ENCODE measurements at regions not wholly inside any gene's neighbourhood (a gene's known extent, or its start where the extent isn't known, plus 50 kb on each side); places are given as distances from the start of the nearest gene placed in this dataset.
"Not testable (repeated sequence)": the region's sequence is repeated elsewhere in the genome, so short reads cannot be mapped to it uniquely, and the experiment has no call there.

DNA sequence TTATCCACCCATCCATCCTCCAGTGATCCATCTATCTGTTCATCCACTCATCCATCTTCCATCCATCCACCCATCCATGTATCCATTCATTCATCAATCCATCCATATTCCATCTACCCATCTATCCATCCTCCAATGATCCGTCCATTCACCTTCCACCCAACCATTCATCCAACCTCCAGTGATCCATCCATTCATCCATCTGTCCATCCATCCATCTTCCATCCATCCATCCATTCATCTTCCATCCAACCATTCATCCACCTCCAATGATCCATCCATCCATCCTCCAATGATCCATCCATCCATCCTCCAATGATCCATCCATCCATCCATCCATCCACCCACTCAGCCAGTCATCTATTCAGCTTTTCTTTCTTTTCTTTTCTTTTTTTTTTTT lies 156.5 kb upstream of the WSCD1 start:
- DNase-seq: no peak

DNA sequence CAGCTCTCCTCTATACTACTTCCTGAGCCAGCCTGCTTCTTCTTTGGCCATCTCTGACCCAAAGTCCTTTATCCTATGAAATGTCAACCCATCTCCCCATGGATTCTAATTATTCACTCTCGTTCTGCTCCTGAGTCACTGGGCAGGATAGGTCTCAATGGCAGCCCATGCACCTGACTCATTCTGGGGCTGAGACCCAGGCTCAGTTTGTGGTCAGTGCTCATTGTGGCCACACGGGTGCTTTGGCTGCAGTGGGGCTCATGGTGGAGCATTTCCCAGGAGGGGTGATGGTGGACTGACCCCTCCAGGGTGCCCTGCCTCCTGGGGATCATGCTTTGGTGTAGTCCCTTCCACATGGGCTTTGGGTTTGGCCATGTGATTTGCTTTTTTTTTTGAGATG lies 154.8 kb upstream of the WSCD1 start:
- no peak for DNase-seq

DNA sequence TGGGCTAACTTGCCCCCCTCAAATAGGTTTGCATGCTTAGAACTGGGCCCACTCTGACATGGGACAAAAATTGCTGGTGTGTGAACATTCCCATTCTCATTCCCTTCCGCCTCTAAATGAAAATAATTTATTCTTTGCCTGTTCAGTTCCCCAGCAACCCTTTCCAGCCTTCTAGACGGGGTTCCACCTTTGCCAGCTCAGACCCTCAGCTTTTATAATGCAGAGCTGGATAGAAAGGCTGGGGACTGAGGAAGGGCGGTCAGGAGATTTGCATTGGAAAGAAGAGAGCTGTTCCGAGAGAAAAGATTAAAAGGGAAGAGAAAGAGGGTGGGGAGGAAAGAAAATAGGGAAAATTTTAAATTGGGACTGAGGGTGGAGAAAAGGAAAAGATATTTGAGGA lies 151.1 kb upstream of the WSCD1 start:
- no peak for DNase-seq

DNA sequence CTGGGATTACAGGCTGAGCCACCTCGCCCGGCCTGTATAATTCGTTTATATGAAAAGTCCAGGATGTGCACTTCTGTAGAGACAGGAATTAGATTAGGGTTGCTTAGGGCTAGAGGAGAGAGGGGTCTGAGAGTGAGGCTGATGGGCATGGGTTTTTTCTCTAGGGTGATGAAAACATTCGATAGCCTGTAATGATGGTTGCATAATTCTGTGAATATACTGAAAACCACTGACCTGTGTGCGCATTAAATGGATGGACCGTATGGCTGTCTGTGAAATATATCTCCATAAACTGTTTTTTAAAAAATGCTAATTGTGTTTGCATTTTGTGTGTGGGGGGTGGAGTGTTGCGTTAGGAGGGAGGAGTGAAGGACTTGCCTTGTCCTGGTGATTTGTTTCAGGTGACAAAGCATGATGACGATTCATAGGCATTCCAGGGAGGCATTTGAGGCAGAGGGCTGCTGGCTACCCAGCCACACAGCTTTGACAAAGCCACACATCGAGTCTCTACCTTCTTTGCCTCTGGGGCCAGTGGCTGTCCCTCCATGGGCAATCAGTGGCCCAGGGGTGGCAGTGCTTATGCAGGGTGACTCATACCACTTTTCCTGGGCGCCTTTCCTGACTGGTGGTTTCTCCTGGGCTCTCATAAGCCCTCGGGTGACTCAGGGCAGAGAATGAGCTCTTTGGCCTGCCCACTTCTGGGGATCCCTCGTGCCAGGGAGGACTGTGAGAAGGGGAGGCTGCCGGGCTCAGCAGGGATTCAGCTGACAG lies 148.5 kb upstream of the WSCD1 start:
- DNase-seq: no peak

DNA sequence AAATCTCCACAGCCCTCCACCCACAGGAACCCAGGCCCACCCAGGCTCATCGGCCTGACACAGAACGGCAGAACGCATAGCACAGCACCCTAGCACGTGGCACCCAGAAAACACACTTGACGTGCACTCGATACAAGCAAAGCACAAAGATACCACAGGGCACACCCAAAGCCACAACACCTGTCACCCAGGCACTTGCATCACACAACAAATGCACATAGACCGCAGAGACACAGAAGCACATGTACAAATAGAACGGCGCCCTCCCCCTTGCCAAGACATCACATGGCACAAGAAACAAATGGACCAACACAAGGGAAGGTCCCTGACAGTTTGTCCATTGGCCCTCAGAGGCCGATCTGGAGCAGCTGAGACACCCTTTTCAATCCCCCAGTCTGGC lies 147.7 kb upstream of the WSCD1 start:
- DNase-seq: no peak

DNA sequence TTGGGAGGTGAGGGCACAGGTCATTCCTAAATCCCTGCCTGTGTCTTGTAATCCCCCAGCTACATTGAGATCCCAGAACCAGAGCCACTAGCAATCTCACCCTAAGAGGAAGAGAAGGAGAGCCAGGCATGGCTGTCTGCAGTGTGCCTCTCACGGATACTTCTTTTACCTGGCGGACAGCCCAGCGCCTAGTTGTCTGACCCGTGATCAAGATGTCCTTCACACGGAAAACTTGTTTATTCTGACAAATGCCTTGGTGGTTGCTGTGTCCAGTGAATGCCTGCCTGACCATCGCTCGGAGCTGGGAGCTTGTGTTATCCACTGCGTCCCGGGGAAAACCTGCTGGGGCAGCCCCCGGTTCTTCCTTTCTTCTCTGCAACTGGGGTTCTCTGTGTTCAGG lies 140.5 kb upstream of the WSCD1 start:
- no peak for DNase-seq

DNA sequence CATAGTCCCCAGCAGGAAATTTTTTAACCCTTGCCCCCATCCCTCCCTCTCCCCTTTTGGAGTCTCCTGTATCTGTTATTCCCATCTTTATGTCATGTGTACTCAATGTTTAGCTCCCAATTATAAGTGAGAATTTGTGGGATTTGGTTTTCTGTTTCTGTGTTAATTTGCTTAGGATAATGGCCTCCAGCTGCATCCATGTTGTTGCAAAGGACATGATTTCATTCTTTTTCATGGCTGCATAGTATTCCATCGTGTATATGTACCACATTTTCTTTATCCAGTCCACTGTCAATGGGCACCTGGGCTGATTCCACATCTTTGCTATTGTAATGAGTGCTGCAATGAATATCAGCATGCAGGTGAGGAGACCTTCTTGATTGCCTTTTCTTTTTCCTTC lies 139.6 kb upstream of the WSCD1 start:
- not testable (repeated sequence) for DNase-seq

DNA sequence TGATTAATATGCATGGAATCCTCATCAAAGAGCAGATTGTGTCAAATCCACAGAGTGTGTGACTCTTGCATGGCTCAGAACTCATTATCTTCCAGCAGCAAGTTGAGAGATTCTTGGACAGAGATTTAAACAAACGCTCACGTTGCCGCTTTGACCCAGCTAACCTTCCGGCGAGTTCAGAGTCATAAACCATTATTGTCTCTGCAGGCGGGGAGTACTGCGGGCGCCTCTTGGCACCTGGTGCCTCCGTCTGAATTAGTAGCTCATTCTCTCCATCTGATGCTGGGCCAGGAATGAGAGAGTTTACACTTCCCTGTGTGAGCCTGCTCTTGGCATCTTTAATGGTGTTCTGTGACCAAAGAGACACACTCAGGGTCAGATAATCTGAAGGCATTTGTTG lies 138.6 kb upstream of the WSCD1 start:
- DNase-seq: no peak

DNA sequence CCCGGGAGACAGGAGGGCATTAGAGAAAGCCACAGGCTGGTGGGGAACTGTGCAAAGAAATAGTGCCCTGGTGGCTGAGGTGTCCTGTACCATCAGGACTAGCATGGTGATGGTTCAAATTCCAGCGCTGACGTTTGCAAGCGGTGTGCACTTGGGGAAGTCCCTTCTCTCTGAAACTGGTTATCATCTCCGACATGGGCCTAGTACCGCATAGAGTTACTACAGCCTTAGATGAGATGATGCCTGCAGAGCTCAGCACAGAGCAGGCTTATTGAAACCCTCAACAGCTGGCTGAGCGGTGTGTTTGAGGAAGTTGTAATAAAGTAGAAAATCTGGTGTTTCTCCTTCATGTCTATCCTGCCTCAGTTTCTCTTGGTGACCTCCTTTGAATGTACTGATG lies 136.7 kb upstream of the WSCD1 start:
- no peak for DNase-seq

DNA sequence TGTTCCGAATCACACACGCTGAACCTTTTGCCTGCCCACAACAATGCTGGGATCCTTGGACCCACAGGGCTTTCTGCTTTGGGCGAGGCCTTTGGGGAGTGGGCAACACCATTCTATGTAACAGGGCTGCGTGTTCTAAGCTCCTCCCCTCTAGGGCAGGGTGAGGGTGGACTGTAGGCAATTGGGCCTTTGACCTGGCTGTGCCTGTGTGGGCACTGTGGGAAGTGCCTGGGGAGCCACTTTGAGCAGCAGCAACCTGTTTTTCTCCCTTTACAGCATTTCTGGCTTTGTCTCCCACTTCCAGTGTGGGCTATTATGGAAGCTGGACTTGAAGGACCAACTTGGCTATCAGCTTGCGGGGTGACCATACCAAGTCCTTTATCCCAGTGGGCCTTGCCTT lies 128.9 kb upstream of the WSCD1 start:
- DNase-seq: no peak

DNA sequence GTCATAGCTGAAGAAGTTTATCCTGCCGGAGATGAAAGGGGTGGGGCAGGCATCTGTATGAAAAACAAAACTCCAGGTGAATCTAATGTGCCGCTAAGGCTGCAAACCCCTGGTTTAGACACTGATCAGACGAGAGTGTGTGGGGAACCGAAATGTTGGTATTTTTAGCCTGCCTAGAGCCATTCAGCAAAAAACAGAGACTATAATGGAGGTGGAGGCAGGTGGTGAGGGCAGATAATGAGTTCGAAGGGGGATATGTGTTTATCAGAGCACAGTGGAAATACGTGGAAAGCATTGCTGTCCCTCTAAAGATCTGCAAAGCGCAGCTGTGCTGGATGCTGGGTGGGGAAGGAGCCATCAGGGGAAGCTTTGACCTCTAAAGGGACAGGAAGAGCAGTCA lies 127.5 kb upstream of the WSCD1 start:
- no peak for DNase-seq

DNA sequence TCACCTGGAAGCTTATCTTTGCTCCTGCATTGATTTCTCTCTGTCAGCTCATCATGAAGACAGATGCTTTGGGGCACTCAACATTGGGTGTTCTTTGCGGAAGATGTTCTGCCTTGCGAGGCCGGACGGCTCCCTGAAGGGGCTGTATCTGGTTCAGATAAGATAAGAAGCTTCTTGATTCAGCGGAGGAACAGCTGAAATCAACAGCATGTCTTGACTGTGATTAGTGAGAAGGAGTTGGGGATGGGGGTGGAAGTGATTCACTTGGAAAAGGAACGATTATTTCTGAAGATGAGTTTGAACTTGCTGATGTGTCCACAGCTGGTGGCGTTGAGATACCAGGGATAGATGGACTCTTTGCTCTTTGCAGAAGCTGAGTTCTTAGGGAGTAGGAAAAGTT lies 126.9 kb upstream of the WSCD1 start:
- DNase-seq: no peak

DNA sequence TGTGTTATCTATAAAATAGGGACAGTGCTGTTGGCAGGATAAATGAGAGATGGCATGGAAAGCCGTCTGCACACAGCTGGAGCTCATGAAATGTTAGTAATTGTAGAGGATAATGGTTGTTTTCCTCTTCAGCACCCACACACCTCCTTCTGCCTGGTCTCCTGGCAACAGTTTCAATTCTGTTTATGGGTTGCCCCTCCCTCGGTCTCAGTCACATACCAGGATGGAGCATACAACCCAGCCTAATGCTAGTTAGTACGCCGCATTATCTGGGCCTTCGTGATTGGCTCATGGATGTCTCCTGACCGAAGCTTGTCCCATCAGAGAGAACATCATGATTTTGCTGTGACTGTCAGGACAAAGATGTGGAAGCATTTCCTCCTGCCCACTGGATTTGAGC lies 126.2 kb upstream of the WSCD1 start:
- DNase-seq: no peak

DNA sequence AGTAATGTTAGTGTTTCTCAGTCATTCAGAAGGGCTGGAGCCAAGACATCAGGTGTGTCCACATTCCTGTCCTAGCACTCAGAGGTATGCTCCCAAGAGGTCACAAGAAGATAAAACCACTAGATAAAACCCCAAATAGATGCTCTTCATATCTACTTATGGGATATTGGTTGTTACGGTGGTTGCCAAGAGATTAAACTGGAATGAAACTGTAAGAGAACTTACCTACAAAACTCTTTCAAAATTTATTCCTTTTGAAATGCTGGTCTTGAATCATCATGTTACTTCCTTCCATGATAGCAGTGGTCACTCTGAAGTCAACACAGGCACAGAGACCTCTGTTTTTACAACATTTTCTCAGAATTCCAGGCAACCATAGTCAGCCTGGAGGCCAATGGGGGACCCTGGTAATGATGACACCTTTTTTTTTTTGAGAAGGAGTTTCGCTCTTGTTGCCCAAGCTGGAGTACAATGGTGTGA lies 122.4 kb upstream of the WSCD1 start:
- DNase-seq: no peak

DNA sequence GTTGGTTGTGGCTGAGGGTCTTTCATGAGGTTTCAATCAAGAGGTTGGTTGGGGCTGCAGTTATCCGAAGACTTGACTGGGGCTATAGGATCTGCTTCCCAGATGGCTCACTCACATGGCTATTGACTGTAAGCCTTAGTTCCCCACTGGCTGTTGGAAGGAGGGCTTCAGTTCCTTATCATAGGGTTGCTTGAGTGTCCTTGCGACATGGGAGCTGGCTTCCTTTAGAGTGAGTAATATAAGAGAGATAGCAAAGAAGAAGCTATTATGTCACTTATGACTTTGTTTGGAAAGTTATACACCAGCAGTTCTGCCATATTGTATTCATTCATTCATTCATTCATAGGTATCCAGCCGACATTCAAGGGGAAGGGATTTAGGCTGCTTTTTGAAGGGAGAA lies 121.4 kb upstream of the WSCD1 start:
- no peak for DNase-seq

DNA sequence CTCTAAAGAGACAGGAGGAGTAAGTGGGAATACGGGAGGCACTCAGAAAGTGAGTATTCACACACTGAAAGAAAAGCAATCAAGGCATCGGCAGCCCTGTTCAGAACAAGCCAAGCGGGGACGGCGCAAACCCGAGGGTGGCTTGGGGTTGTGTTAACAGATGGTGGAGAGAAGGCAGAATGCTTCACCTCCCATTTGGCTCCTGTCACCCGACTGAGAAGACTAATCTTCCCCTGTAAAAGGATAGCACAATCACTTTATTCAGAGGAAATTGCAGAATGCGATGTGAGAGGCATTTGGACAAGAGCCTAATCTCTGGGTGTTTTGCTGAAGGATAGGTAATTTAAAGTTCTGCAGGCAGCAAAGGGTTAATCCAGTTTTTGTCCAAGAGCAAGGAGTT lies 119.3 kb upstream of the WSCD1 start:
- no peak for DNase-seq

DNA sequence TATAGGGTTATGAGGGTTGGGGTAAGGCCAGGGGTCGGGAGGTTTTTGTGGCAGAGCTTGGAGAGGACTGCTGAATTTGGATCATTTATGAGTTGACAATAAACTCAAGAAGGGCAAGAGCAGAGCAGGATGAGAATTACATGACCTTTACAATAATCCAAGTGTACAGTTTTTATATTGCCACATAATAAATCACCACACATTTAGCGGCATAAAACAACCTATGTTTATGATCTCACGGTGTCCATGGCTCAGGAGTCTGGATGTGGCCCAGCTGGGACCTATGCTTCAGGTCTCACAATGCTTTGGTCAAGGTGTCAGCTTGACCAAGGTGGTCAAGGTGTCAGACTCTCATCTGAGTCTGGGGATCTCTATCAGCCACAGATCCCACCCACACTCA lies 118.3 kb upstream of the WSCD1 start:
- no peak for DNase-seq

DNA sequence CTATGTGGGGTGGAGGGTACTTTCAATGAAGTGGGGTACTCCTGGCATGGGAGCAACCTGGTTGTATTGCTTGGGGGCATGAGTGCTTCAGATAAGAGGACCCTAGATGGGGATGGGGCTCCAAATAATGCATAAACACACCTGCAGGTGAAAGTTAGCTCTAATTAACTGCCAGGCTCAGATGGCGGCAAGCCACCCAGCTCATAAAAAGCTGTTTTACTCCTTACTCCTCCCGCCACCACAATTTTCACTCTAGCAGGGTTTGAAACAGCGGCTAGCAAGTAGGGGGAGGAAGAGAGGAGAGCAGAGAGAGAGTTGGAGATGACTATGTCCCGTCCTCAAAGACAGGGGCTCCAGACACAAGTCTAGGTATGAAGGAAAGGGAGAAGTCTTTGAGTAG lies 117.7 kb upstream of the WSCD1 start:
- no peak for DNase-seq

DNA sequence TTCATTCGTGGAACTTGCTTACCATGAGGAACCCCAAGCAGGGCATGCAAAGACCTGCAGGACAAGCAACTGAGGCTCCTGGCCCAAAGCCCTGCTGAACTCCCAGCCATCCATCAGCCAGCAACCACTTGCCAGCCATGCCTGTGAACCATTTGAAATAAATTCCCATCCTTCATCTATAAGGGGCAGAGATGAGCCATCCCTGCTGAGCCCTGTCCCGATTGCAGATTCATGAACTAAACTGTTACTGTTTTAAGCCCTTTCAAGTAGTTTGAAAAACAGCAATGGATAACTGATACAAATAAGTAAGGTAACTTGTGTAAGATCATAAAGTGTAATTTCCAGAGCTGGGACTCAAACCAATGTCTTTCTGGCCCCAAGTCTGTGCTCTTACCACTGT lies 114.4 kb upstream of the WSCD1 start:
- DNase-seq: no peak

DNA sequence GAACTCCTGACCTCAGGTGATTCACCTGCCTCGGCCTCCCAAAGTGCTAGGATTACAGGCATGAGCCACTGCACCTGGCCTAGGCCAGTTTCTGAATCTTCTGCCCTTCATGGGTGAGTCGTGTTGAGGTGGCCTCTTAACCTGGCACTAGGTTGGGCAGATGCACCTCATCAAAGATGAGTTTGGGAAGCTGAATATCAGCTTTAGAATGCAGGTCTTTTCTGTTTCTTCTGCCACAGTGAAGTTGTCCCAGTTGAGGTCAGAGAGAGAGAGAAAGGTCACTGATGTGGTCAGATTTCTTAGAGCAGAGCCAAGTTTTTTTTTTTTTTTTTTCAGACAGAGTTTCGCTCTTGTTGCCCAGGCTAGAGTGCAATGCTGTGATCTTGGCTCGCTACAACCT lies 111.3 kb upstream of the WSCD1 start:
- DNase-seq: no peak

DNA sequence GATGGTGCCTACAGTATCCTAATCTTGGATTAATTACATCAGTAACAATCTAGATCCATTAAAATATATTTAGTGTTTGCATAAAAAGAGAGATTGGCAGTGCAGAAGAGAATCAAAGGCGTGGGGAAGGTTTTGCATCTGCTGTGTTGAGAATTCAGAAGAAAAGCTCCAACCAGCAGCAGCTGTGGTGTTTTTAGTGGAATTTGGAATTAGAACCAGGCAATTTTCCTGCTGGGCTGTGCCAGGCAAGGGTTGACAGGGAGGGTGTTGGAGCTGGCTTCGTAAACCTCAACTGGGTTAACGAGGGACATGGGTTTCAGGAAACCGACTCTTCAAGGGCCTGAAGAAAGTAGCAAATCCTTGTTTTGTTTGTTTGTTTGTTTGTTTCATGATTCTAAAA lies 107.8 kb upstream of the WSCD1 start:
- DNase-seq: no peak

DNA sequence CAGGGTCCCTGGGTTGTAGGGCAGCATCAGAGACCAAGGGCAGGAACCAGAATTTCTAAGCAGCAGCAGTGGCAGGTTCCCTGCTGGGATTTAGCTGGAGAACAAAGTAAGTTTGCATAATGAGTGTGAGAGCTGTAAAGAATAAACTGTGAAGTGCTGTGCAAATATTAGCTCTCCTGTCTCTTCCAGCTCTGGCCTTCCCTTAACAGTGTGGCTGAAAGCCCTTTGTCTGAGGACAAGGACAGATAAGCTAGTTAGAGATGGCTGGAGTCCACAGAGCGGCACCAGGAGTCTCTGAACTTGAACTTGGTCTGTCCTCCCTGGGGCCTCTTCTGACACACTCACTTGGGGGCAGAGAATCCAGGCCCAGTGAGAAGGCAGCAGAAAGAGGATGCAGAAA lies 98.2 kb upstream of the WSCD1 start:
- DNase-seq: no peak

DNA sequence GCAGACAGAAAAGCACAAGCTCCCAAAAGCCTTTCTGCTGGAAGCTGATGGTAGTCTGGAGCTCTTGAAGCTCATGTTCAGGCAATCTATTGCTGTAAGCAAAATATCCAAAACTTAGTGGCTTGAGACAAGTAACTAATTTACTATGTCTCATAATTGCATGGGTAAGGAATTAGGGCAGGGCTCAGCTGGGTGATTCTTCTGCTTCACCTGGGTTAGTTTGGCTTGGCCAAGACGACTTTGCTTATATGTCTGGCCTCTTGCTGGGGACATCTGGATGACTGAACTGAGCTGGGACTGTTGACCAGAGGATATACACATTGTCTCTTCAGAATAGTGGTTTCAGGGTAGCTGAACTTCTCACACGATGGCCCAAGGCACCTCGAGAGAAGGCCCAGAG lies 96.8 kb upstream of the WSCD1 start:
- no peak for DNase-seq

DNA sequence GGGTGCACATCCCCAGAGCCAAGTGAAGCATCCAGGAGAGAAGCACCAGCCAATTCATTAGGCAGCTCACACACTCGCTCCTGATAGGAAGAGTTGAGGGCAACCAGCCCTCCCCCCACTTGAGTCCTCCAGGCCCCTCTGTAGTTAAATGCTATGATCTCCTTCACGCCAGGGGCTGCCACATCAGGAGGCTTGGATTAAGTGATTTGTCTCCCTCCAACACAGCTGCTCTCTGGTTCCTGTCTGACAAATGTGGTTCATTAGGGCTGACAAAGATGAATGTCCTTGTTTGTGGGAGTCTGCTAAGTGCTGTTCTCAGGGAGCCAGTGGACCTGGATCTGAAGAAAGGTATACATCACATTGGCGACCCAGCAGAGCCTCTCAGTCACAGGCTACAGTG lies 94.5 kb upstream of the WSCD1 start:
- no peak for DNase-seq

DNA sequence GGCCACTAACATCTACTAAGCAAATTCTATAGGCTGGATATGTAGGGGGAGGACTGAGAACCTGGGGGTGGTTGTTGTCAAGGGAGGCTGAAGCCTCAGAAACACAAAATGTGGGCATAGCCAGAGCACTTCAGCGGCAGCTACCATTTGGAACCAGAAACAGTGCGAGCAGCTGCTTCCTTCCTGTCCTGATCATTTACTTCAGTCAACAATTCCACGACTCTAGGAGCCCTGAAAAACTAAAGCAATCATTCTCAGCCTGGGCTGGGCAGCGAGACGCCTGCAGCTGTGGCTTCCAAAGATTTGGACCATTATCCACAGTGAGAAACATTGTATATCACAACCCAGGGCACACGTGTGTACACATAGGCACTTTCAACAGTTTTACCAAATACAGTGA lies 93.9 kb upstream of the WSCD1 start:
- DNase-seq: no peak

DNA sequence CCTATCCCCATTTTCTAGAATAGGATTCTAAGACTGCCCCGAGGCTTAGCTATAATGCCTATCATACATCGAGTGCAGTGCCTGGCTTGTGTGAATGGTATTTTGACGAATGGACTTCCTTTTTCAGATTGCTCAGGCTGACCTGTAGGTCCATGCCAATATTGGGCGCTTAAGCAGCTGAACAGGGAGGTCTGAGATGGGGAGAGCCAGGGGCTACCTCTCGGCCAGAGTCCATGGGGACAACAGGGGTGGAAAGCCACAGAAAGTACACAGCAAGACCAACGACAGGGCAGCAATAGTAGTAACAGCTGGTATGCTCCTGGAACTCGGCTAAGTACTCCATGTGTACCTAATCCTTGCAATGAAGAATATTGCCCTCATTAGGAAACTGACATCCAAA lies 91.7 kb upstream of the WSCD1 start:
- DNase-seq: no peak

Measured in CD4-positive, alpha-beta T cell treated with Interleukin-6 for 4 hours (primary cell).